ENCODE measurements at regions not wholly inside any gene's neighbourhood (a gene's known extent, or its start where the extent isn't known, plus 50 kb on each side); places are given as distances from the start of the nearest gene placed in this dataset.

DNA sequence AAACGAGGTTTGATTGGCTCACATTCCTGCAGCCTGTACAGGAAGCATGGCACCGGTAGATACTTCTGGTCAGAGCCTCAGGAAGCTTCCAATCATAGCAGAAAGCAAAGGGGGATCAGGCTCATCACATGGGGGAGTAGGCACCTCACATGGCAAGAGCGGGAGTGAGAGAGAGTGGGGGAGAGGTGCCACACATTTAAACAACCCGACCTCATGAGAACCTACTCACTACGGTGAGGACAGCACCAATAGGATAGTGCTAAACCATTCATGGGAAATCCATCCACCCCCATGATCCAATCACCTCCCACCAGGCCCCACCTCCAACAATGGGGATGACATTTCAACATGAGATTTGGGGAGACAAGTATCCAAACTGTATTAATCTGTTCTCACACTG is 105.8 kb downstream of the SOCS6 start:
- TF ChIP-seq GATA2 (IDR thresholded peaks at IDR 0.05; ENCODE audit: low read depth, low read length), result no peak
- TF ChIP-seq GATA3 (IDR thresholded peaks at IDR 0.05; ENCODE audit: low read depth, low read length), result no peak
